PFSK-1 (cell line): ENCODE measurements at regions not wholly inside any gene's neighbourhood (a gene's known extent, or its start where the extent isn't known, plus 50 kb on each side); places are given as distances from the start of the nearest gene placed in this dataset.

Source experiments
- FOXP2 ChIP-seq: optimal IDR thresholded peaks from 2 replicates; pipeline ENCODE3; 2011; ENCODE audit warnings: borderline replicate concordance, control low read depth, inconsistent platforms; ENCODE audit not compliant: insufficient read depth; ENCODE audit errors: extremely low read length, extremely low read depth
- POLR2AphosphoS5 ChIP-seq: IDR thresholded peaks from 2 replicates; pipeline ENCODE4 v1.6.1; 2012; ENCODE audit warnings: low read depth, mild to moderate bottlenecking, control low read depth, low read length, moderate library complexity
- SIN3A ChIP-seq: IDR thresholded peaks from 2 replicates; pipeline ENCODE4 v1.6.1; 2012; ENCODE audit warnings: mild to moderate bottlenecking, low read length, moderate library complexity, borderline replicate concordance; ENCODE audit not compliant: insufficient read depth
- TAF1 ChIP-seq: IDR thresholded peaks from 2 replicates; pipeline ENCODE4 v1.6.1; 2012; ENCODE audit warnings: low read length, control low read depth, borderline replicate concordance; ENCODE audit not compliant: insufficient read depth
- TF ChIP-seq, protein P1 (sequence below), 2 experiments: IDR thresholded peaks; 2 replicates each; pipeline versions ENCODE4 v1.6.1 to v1.8.0; 2011 to 2012; ENCODE audit warnings: low read depth in 2 of 2, low read length in 2 of 2, control low read depth in 1 of 2, inconsistent platforms in 1 of 2, mild to moderate bottlenecking in 1 of 2, moderate library complexity in 1 of 2; ENCODE audit not compliant: insufficient read depth in 1 of 2

DNA sequence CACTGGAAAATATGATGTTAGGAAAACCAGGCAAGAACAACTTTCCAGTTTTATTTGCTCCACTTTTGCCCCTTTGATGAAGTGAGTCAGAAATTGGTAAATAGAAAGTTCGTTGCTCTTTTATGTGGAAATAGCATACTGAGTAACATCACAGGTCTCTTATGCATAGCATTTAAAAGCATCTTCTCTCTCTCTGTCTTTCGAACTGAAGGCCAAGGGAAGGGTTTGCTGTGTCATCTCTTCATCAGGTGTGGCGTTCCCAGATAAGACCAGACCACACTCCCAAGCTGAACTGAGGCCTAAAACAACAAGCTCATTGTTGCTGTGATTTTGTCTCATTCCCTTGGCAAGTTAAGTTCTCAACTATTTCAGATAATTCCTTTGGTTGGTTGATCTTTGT, 131.8 kb upstream of the GRB10 start:
- no peak for TF ChIP-seq SIN3A
- no peak for TF ChIP-seq POLR2AphosphoS5
- TF ChIP-seq, protein P1, sequence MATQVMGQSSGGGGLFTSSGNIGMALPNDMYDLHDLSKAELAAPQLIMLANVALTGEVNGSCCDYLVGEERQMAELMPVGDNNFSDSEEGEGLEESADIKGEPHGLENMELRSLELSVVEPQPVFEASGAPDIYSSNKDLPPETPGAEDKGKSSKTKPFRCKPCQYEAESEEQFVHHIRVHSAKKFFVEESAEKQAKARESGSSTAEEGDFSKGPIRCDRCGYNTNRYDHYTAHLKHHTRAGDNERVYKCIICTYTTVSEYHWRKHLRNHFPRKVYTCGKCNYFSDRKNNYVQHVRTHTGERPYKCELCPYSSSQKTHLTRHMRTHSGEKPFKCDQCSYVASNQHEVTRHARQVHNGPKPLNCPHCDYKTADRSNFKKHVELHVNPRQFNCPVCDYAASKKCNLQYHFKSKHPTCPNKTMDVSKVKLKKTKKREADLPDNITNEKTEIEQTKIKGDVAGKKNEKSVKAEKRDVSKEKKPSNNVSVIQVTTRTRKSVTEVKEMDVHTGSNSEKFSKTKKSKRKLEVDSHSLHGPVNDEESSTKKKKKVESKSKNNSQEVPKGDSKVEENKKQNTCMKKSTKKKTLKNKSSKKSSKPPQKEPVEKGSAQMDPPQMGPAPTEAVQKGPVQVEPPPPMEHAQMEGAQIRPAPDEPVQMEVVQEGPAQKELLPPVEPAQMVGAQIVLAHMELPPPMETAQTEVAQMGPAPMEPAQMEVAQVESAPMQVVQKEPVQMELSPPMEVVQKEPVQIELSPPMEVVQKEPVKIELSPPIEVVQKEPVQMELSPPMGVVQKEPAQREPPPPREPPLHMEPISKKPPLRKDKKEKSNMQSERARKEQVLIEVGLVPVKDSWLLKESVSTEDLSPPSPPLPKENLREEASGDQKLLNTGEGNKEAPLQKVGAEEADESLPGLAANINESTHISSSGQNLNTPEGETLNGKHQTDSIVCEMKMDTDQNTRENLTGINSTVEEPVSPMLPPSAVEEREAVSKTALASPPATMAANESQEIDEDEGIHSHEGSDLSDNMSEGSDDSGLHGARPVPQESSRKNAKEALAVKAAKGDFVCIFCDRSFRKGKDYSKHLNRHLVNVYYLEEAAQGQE (IDR thresholded peaks at IDR 0.05; ENCODE audit: insufficient read depth in 1 of 2, low read depth in 2 of 2, low read length in 2 of 2), result no peak
- no peak for TF ChIP-seq TAF1
- no peak for TF ChIP-seq FOXP2

DNA sequence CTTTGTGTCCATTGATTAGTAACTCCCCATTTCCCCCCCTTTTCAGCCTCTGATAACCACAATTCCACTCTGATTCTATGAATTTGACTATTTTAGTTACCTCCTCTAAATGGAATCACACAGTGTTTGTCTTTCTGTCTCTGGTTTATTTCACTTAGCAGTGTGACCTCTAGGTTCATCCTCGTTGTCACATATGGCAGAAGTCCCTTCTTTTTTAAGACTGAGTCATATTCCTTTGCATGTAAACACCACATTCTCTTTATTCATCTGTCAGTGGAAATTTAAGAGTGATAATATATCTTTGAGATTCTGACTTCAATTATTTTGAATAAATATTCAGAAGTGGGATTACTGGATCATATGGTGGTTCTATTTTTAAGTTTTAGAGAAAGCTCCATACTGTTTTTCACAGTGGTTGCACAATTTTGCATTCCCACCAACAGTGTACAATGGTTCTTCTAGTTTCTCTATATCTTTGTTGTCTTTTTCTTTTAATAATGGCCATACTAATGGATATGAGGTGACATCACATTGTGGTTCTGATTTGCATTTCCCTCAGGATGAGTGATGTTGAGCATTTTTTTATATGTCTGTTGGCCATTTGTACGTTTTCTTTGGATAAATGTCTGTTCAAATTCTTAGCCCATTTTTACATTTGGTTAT, 126.1 kb upstream of the GRB10 start:
- TF ChIP-seq FOXP2 (no peak), SIN3A (no peak), POLR2AphosphoS5 (no peak), TAF1 (no peak)
- TF ChIP-seq, protein P1 (IDR thresholded peaks at IDR 0.05; ENCODE audit: insufficient read depth in 1 of 2, low read depth in 2 of 2, low read length in 2 of 2), result no peak

DNA sequence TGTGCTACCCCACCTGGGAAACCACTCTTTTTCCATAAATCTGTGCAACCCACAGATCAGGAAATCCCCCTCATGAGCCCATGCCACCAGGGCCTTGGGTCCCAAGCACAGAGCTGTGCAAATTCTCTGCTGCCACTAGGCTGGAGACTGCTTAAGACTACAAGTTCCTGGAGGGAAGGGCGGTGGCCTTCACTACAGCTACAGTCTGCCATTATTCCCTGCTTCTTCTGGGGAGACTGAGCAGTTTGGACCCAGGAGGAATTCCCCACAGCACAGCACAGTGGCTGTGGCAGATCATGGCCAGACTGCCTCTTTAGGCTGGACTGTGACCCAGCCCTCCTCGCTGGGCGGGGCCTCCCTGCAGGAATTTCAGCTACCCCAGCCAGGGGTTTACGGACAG, 89.7 kb upstream of the GRB10 start:
- TF ChIP-seq SIN3A, result no peak
- no peak for TF ChIP-seq POLR2AphosphoS5
- TF ChIP-seq, protein P1 (IDR thresholded peaks at IDR 0.05; ENCODE audit: insufficient read depth in 1 of 2, low read depth in 2 of 2, low read length in 2 of 2), result no peak
- TF ChIP-seq TAF1, result no peak
- no peak for TF ChIP-seq FOXP2

DNA sequence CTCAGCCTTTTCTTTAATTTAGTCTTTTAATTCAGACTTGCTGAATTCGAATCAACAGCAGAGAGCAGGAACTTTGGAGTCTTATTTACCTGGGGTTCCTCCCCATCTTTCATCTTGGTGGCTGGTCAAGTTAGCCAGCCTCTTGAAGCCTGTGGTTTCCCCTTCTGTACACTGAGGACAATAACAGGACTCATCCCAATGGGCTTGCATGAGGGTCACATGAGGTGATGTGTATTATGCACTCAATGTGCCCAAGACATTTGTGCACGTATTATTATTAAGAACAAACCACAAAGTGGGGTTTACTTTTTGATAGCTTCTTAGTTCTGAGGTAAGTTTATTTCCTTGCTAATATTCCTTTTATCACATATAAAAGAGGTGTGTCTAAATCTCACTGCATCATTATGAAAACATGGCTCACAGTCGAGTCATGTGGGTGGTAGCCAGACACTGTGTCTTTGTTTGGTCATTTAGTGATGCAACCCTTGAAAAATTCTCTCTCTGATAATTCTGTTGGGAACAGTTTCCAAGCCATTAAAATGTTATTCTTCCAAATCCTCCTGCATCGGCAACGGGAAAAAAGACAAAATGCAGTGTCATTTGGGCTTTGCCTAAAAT, 86.5 kb upstream of the GRB10 start:
- no peak for TF ChIP-seq FOXP2
- TF ChIP-seq, protein P1 (IDR thresholded peaks at IDR 0.05; ENCODE audit: insufficient read depth in 1 of 2, low read depth in 2 of 2, low read length in 2 of 2), result no peak
- TF ChIP-seq SIN3A, result no peak
- TF ChIP-seq TAF1, result no peak
- TF ChIP-seq POLR2AphosphoS5, result no peak
